ENCODE measurements at regions not wholly inside any gene's neighbourhood (a gene's known extent, or its start where the extent isn't known, plus 50 kb on each side); places are given as distances from the start of the nearest gene placed in this dataset.

DNA sequence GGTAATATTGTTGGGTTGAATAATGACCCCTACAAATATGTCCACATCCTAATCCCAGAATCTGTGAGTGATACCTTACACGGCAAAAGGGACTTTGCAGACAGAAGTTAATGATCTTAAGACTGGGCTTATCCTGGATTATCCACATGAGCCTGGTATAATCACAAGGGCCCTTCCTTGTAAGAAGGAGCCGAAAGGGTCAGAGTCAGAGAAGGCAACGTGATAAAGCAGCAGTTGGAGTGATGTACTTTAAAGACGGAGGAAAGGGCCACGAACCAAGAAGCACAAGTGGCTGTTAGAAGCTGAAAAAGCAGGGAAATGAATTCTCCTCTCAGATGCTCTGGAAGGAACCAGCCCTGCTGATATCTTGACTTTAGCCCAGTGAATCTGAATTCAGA is 137.8 kb downstream of the UTP18 start:
- TF ChIP-seq, protein P1, sequence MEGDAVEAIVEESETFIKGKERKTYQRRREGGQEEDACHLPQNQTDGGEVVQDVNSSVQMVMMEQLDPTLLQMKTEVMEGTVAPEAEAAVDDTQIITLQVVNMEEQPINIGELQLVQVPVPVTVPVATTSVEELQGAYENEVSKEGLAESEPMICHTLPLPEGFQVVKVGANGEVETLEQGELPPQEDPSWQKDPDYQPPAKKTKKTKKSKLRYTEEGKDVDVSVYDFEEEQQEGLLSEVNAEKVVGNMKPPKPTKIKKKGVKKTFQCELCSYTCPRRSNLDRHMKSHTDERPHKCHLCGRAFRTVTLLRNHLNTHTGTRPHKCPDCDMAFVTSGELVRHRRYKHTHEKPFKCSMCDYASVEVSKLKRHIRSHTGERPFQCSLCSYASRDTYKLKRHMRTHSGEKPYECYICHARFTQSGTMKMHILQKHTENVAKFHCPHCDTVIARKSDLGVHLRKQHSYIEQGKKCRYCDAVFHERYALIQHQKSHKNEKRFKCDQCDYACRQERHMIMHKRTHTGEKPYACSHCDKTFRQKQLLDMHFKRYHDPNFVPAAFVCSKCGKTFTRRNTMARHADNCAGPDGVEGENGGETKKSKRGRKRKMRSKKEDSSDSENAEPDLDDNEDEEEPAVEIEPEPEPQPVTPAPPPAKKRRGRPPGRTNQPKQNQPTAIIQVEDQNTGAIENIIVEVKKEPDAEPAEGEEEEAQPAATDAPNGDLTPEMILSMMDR (IDR thresholded peaks at IDR 0.05 in 4 of 5, conservative IDR thresholded peaks at IDR 0.05 in 1 of 5): no peak
- no peak for TF ChIP-seq POLR2A (IDR thresholded peaks at IDR 0.05)
